ENCODE measurements at regions not wholly inside any gene's neighbourhood (a gene's known extent, or its start where the extent isn't known, plus 50 kb on each side); places are given as distances from the start of the nearest gene placed in this dataset.

GRCh38 chr4:18751083-18751482, 729.5 kb upstream of the LCORL start:
- Mint-ChIP-seq H3K4me3 (no peak overlapping the region), H3K27me3 (ENCODE audit: low read depth in 3 of 3) (peaks cover 0 to 2% (median 0%) of the 10 kb centered on the region in 3 donors), H3K4me1 (no peaks in the 10 kb centered on the region), H3K9me3 (peaks cover 0 to 8% (median 1%) of the 10 kb centered on the region in 7 donors), H3K27ac (no peak overlapping the region), H3K36me3 (no peaks in the 10 kb centered on the region)
- no peaks in the 10 kb centered on the region for H3K36me3 ChIP-seq (replicated peaks in 1 of 2; ENCODE audit: control insufficient read depth in 1 of 2, insufficient read depth in 2 of 2, low read length in 2 of 2)
- no peak overlapping the region for H3K4me3 ChIP-seq (replicated peaks in 1 of 3; ENCODE audit: low read depth in 2 of 3, low read length in 3 of 3)
- no peaks in the 10 kb centered on the region for H3K79me2 ChIP-seq (ENCODE audit: insufficient read depth, low read length)
- no CpG with 5 or more reads among the region's 1 CpG for whole genome bisulfite sequencing (ENCODE audit: insufficient coverage)
- H2AFZ ChIP-seq (ENCODE audit: insufficient read depth, low read depth, low read length, poor library complexity, severe bottlenecking), result no peak overlapping the region
- H3K27me3 ChIP-seq (ENCODE audit: control insufficient read depth in 2 of 2, insufficient read depth in 2 of 2, low read length in 2 of 2), result no peaks in the 10 kb centered on the region
- no peaks in the 10 kb centered on the region for H3K9me3 ChIP-seq (replicated peaks in 1 of 2; ENCODE audit: control insufficient read depth in 1 of 2, insufficient read depth in 1 of 2, low read length in 2 of 2)
- no peak for TF ChIP-seq CTCF (IDR thresholded peaks at IDR 0.05)
- DNase-seq, result no peak
- no peak overlapping the region for H3K4me2 ChIP-seq (replicated peaks; ENCODE audit: extremely low read depth, low read length, poor library complexity, severe bottlenecking)
- intact Hi-C loops (cut with micrococcal nuclease), result no loop called here
- no peaks in the 10 kb centered on the region for H4K20me1 ChIP-seq (ENCODE audit: insufficient read depth, low read length)
- no peaks in the 10 kb centered on the region for H3K4me1 ChIP-seq (ENCODE audit: control insufficient read depth in 1 of 2, insufficient read depth in 2 of 2, low read length in 2 of 2)
- no peak overlapping the region for H3K9ac ChIP-seq (ENCODE audit: insufficient read depth, low read length, poor library complexity, severe bottlenecking)
- no peak overlapping the region for H3K27ac ChIP-seq (ENCODE audit: low read depth in 1 of 2, low read length in 2 of 2)

GRCh38 chr4:18749391-18749790, 727.8 kb upstream of the LCORL start:
- H3K27ac ChIP-seq (ENCODE audit: low read depth in 1 of 2, low read length in 2 of 2), result no peak overlapping the region
- no peak overlapping the region for H3K27ac Mint-ChIP-seq
- H3K79me2 ChIP-seq (ENCODE audit: insufficient read depth, low read length), result no peaks in the 10 kb centered on the region

More at GRCh38 chr4:18749391-18749790, 727.8 kb upstream of the LCORL start:
- no peaks in the 10 kb centered on the region for H4K20me1 ChIP-seq (ENCODE audit: insufficient read depth, low read length)
- no peaks in the 10 kb centered on the region for H3K4me1 ChIP-seq (ENCODE audit: control insufficient read depth in 1 of 2, insufficient read depth in 2 of 2, low read length in 2 of 2)
- no peak overlapping the region for H3K4me3 ChIP-seq (replicated peaks in 1 of 3; ENCODE audit: low read depth in 2 of 3, low read length in 3 of 3)
- no peak overlapping the region for H3K9ac ChIP-seq (ENCODE audit: insufficient read depth, low read length, poor library complexity, severe bottlenecking)
- WGBS (ENCODE audit: insufficient coverage), result 100% methylated on average over 1 of the region's 2 CpGs
- no peak overlapping the region for H3K4me2 ChIP-seq (replicated peaks; ENCODE audit: extremely low read depth, low read length, poor library complexity, severe bottlenecking)
- no peaks in the 10 kb centered on the region for H3K4me1 Mint-ChIP-seq
- no peaks in the 10 kb centered on the region for H3K27me3 ChIP-seq (ENCODE audit: control insufficient read depth in 2 of 2, insufficient read depth in 2 of 2, low read length in 2 of 2)
- no peaks in the 10 kb centered on the region for H3K9me3 ChIP-seq (replicated peaks in 1 of 2; ENCODE audit: control insufficient read depth in 1 of 2, insufficient read depth in 1 of 2, low read length in 2 of 2)
- TF ChIP-seq CTCF (IDR thresholded peaks at IDR 0.05), result no peak
- DNase-seq, result no peak
- peaks cover 0 to 2% (median 0%) of the 10 kb centered on the region in 3 donors for H3K27me3 Mint-ChIP-seq (ENCODE audit: low read depth in 3 of 3)
- intact Hi-C loops (cut with micrococcal nuclease), result no loop called here
- H3K36me3 ChIP-seq (replicated peaks in 1 of 2; ENCODE audit: control insufficient read depth in 1 of 2, insufficient read depth in 2 of 2, low read length in 2 of 2), result no peaks in the 10 kb centered on the region
- no peaks in the 10 kb centered on the region for H3K36me3 Mint-ChIP-seq
- no peak overlapping the region for H3K4me3 Mint-ChIP-seq
- H3K9me3 Mint-ChIP-seq, result peaks cover 0 to 9% (median 2%) of the 10 kb centered on the region in 7 donors
- no peak overlapping the region for H2AFZ ChIP-seq (ENCODE audit: insufficient read depth, low read depth, low read length, poor library complexity, severe bottlenecking)
